MM.1S (cell line): ENCODE measurements at regions not wholly inside any gene's neighbourhood (a gene's known extent, or its start where the extent isn't known, plus 50 kb on each side); places are given as distances from the start of the nearest gene placed in this dataset.

Experiments used
- DNase-seq: peaks from one replicate; pipeline ENCODE4 v3.0.0-alpha.2; 2015
- H2AFZ ChIP-seq: fragments of 300-600 bp; sonication (generic); 2 replicates; pipeline ENCODE4 v1.6.0; 2016; ENCODE audit warnings: antibody characterized with exemption, low read length
- H3F3A ChIP-seq: fragments of 300-600 bp; sonication (generic); 2 replicates; pipeline ENCODE4 v1.6.1; 2016; ENCODE audit warnings: mild to moderate bottlenecking, antibody characterized with exemption, low read length, moderate library complexity, mixed read lengths; ENCODE audit not compliant: insufficient read depth
- H3K27ac ChIP-seq: fragments of 300-600 bp; sonication (generic); 2 replicates; pipeline ENCODE4 v1.5.1; 2016; ENCODE audit warnings: mild to moderate bottlenecking, low read length
- H3K27me3 ChIP-seq: fragments of 300-600 bp; sonication (generic); replicated peaks from 2 replicates; pipeline ENCODE4 v1.6.0; 2016; ENCODE audit warnings: low read length; ENCODE audit not compliant: insufficient read depth
- H3K36me3 ChIP-seq: fragments of 300-600 bp; sonication (generic); replicated peaks from 2 replicates; pipeline ENCODE4 v1.6.1; 2016; ENCODE audit warnings: mild to moderate bottlenecking, low read length, mixed read lengths; ENCODE audit not compliant: insufficient read depth
- H3K4me1 ChIP-seq: fragments of 300-600 bp; sonication (generic); 2 replicates; pipeline ENCODE4 v1.6.1; 2016; ENCODE audit warnings: low read length, mixed read lengths
- H3K4me2 ChIP-seq: fragments of 300-600 bp; sonication (generic); 2 replicates; pipeline ENCODE4 v1.6.0; 2016; ENCODE audit warnings: low read depth, low read length
- H3K4me3 ChIP-seq: fragments of 300-600 bp; sonication (generic); 2 replicates; pipeline ENCODE4 v1.5.1; 2016; ENCODE audit warnings: low read length, mixed read lengths
- H3K79me2 ChIP-seq: fragments of 300-600 bp; sonication (generic); 2 replicates; pipeline ENCODE4 v1.6.1; 2016; ENCODE audit warnings: mixed run types, low read length, mixed read lengths
- H3K9ac ChIP-seq: fragments of 300-600 bp; sonication (generic); 2 replicates; pipeline ENCODE4 v1.6.1; 2016; ENCODE audit warnings: low read length, mixed read lengths
- H3K9me2 ChIP-seq: fragments of 300-600 bp; sonication (generic); replicated peaks from 2 replicates; pipeline ENCODE4 v1.6.1; 2016; ENCODE audit warnings: mild to moderate bottlenecking, low read length, mixed read lengths; ENCODE audit not compliant: insufficient read depth
- H3K9me3 ChIP-seq: fragments of 300-600 bp; sonication (generic); replicated peaks from 2 replicates; pipeline ENCODE4 v1.6.1; 2016; ENCODE audit warnings: mild to moderate bottlenecking, low read length, mixed read lengths; ENCODE audit not compliant: insufficient read depth
- H4K20me1 ChIP-seq: fragments of 300-600 bp; sonication (generic); 2 replicates; pipeline ENCODE4 v1.6.1; 2016; ENCODE audit warnings: mild to moderate bottlenecking, low read length, moderate library complexity, mixed read lengths; ENCODE audit not compliant: insufficient read depth
- EZH2 ChIP-seq: fragments of 300-600 bp; sonication (generic); optimal IDR thresholded peaks from 2 replicates; pipeline ENCODE3; 2017; ENCODE audit warnings: low read depth, mild to moderate bottlenecking, antibody characterized with exemption, low read length, mixed read lengths
- EZH2phosphoT487 ChIP-seq: fragments of 300-600 bp; sonication (generic); IDR thresholded peaks from 2 replicates; pipeline ENCODE4 v1.6.1; 2018; ENCODE audit warnings: antibody characterized with exemption, low read length
- TF ChIP-seq, protein P1 (sequence below): fragments of 300-600 bp; sonication (generic); IDR thresholded peaks from 2 replicates; pipeline ENCODE4 v1.5.1; 2016; ENCODE audit warnings: antibody characterized with exemption, low read length, mixed read lengths

GRCh38 chr3:132161608-132162007, 126.8 kb upstream of the CPNE4 start:
- Histone ChIP-seq H3K9me2 (no peaks in the 10 kb centered on the region), H3K9me3 (no peaks in the 10 kb centered on the region), H3F3A (no peaks in the 10 kb centered on the region), H3K27ac (no peak overlapping the region), H3K9ac (no peak overlapping the region), H3K79me2 (no peaks in the 10 kb centered on the region), H3K36me3 (no peaks in the 10 kb centered on the region), H3K27me3 (no peaks in the 10 kb centered on the region), H3K4me2 (no peak overlapping the region), H2AFZ (no peak overlapping the region), H4K20me1 (no peaks in the 10 kb centered on the region), H3K4me3 (no peak overlapping the region), H3K4me1 (no peaks in the 10 kb centered on the region)
- TF ChIP-seq EZH2phosphoT487 (no peak), EZH2 (no peak)
- TF ChIP-seq, protein P1, sequence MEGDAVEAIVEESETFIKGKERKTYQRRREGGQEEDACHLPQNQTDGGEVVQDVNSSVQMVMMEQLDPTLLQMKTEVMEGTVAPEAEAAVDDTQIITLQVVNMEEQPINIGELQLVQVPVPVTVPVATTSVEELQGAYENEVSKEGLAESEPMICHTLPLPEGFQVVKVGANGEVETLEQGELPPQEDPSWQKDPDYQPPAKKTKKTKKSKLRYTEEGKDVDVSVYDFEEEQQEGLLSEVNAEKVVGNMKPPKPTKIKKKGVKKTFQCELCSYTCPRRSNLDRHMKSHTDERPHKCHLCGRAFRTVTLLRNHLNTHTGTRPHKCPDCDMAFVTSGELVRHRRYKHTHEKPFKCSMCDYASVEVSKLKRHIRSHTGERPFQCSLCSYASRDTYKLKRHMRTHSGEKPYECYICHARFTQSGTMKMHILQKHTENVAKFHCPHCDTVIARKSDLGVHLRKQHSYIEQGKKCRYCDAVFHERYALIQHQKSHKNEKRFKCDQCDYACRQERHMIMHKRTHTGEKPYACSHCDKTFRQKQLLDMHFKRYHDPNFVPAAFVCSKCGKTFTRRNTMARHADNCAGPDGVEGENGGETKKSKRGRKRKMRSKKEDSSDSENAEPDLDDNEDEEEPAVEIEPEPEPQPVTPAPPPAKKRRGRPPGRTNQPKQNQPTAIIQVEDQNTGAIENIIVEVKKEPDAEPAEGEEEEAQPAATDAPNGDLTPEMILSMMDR: no peak
- no peak for DNase-seq

GRCh38 chr3:132164469-132165092, 129.8 kb upstream of the CPNE4 start:
- Histone ChIP-seq H3K9ac (no peak overlapping the region), H3F3A (no peaks in the 10 kb centered on the region), H3K4me3 (no peak overlapping the region), H3K36me3 (no peaks in the 10 kb centered on the region), H3K9me3 (no peaks in the 10 kb centered on the region), H3K79me2 (no peaks in the 10 kb centered on the region), H2AFZ (no peak overlapping the region), H3K4me1 (no peaks in the 10 kb centered on the region), H3K4me2 (no peak overlapping the region), H4K20me1 (no peaks in the 10 kb centered on the region), H3K27me3 (no peaks in the 10 kb centered on the region), H3K27ac (no peak overlapping the region), H3K9me2 (no peaks in the 10 kb centered on the region)
- TF ChIP-seq, protein P1: no peak
- no peak for DNase-seq

GRCh38 chr3:132167870-132168269, 133.1 kb upstream of the CPNE4 start:
- no peaks in the 10 kb centered on the region for H3K9me2 ChIP-seq
- H3K4me3 ChIP-seq: no peak overlapping the region
- no peaks in the 10 kb centered on the region for H3K36me3 ChIP-seq
- H3K9ac ChIP-seq: no peak overlapping the region
- no peak for DNase-seq
- H3F3A ChIP-seq: no peaks in the 10 kb centered on the region
- no peaks in the 10 kb centered on the region for H3K79me2 ChIP-seq
- H4K20me1 ChIP-seq: no peaks in the 10 kb centered on the region
- no peaks in the 10 kb centered on the region for H3K4me1 ChIP-seq
- TF ChIP-seq EZH2 (no peak), EZH2phosphoT487 (no peak)
- TF ChIP-seq, protein P1: no peak
- no peaks in the 10 kb centered on the region for H3K9me3 ChIP-seq
- no peak overlapping the region for H3K4me2 ChIP-seq
- no peak overlapping the region for H2AFZ ChIP-seq
- H3K27ac ChIP-seq: no peak overlapping the region
- no peaks in the 10 kb centered on the region for H3K27me3 ChIP-seq
